Osteoblast (primary cell): ENCODE measurements at regions not wholly inside any gene's neighbourhood (a gene's known extent, or its start where the extent isn't known, plus 50 kb on each side); places are given as distances from the start of the nearest gene placed in this dataset.
"Not testable (repeated sequence)": the region's sequence is repeated elsewhere in the genome, so short reads cannot be mapped to it uniquely, and the experiment has no call there.

ENCODE experiments used
- DNase-seq: peaks from one replicate; pipeline ENCODE4 v3.0.0; 2011; ENCODE audit warnings: low spot score, mixed read lengths; ENCODE audit not compliant: insufficient read length; ENCODE audit errors: missing footprints
- H2AFZ ChIP-seq: 2 replicates; pipeline ENCODE4 v1.6.0; 2011; ENCODE audit warnings: mild to moderate bottlenecking, low read length
- H3K27ac ChIP-seq: 2 replicates; pipeline ENCODE4 v1.5.1; 2011; ENCODE audit warnings: mild to moderate bottlenecking, low read depth, low read length, moderate library complexity
- H3K27me3 ChIP-seq: 2 replicates; pipeline ENCODE4 v1.6.0; 2012; ENCODE audit warnings: mild to moderate bottlenecking, control low read depth, inconsistent platforms, low read length, moderate library complexity; ENCODE audit not compliant: insufficient read depth
- H3K36me3 ChIP-seq: 2 replicates; pipeline ENCODE4 v1.5.1; 2011; ENCODE audit warnings: mild to moderate bottlenecking, low read length, control low read depth, moderate library complexity; ENCODE audit not compliant: insufficient read depth
- H3K4me1 ChIP-seq: 2 replicates; pipeline ENCODE4 v1.5.1; 2011; ENCODE audit warnings: mild to moderate bottlenecking, low read length, control low read depth, moderate library complexity; ENCODE audit not compliant: insufficient read depth
- H3K4me2 ChIP-seq: 2 replicates; pipeline ENCODE4 v1.6.0; 2011; ENCODE audit warnings: mild to moderate bottlenecking, low read length; ENCODE audit not compliant: insufficient read depth
- H3K4me3 ChIP-seq: fragments of 200-600 bp; sonication (generic); 3 replicates; pipeline ENCODE4 v1.5.1; 2012; ENCODE audit warnings: mild to moderate bottlenecking, low read length, inconsistent platforms; ENCODE audit not compliant: insufficient read depth
- H3K79me2 ChIP-seq: 2 replicates; pipeline ENCODE4 v1.6.0; 2012; ENCODE audit warnings: mild to moderate bottlenecking, low read length, control low read depth, inconsistent platforms; ENCODE audit not compliant: insufficient read depth
- H3K9me3 ChIP-seq: 2 replicates; pipeline ENCODE4 v1.5.1; 2011; ENCODE audit warnings: low read depth, low read length, control low read depth
- H4K20me1 ChIP-seq: 2 replicates; pipeline ENCODE4 v1.6.0; 2012; ENCODE audit warnings: mild to moderate bottlenecking, low read length, control low read depth; ENCODE audit not compliant: insufficient read depth
- TF ChIP-seq, protein P1 (sequence below): IDR thresholded peaks from 2 replicates; pipeline ENCODE4 v1.5.1; 2011; ENCODE audit warnings: mild to moderate bottlenecking, low read depth, low read length, moderate library complexity; ENCODE audit errors: extremely low read depth

DNA sequence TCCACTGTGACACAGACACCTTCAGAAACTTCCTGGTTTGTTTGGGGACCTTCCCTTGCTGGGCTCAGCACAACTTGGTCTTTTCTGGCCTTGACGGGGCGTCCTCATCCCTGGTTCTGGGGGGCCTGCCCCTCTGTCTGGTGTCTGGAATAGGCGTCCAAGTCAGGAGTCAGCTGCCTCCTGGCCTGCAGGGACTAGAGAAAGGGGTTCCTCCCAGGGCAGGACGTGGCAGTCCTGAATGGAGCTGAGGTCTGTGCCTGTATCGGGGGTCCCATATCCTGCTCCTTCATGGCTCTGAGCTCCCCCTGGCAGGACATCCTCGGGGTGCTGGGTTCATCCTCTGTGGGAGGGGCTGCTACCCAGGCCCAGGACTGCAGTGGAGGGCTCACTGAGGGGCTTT, 384.0 kb downstream of the TMEM121 start:
- Histone ChIP-seq H3K4me1 (no peaks in the 10 kb centered on the region), H3K4me2 (no peak overlapping the region), H3K27ac (no peak overlapping the region), H3K36me3 (no peaks in the 10 kb centered on the region), H3K79me2 (no peaks in the 10 kb centered on the region), H3K4me3 (no peak overlapping the region), H3K27me3 (no peaks in the 10 kb centered on the region), H4K20me1 (no peaks in the 10 kb centered on the region), H2AFZ (no peak overlapping the region), H3K9me3 (no peaks in the 10 kb centered on the region)
- DNase-seq: peak; percentile 72
- TF ChIP-seq, protein P1, sequence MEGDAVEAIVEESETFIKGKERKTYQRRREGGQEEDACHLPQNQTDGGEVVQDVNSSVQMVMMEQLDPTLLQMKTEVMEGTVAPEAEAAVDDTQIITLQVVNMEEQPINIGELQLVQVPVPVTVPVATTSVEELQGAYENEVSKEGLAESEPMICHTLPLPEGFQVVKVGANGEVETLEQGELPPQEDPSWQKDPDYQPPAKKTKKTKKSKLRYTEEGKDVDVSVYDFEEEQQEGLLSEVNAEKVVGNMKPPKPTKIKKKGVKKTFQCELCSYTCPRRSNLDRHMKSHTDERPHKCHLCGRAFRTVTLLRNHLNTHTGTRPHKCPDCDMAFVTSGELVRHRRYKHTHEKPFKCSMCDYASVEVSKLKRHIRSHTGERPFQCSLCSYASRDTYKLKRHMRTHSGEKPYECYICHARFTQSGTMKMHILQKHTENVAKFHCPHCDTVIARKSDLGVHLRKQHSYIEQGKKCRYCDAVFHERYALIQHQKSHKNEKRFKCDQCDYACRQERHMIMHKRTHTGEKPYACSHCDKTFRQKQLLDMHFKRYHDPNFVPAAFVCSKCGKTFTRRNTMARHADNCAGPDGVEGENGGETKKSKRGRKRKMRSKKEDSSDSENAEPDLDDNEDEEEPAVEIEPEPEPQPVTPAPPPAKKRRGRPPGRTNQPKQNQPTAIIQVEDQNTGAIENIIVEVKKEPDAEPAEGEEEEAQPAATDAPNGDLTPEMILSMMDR: no peak

DNA sequence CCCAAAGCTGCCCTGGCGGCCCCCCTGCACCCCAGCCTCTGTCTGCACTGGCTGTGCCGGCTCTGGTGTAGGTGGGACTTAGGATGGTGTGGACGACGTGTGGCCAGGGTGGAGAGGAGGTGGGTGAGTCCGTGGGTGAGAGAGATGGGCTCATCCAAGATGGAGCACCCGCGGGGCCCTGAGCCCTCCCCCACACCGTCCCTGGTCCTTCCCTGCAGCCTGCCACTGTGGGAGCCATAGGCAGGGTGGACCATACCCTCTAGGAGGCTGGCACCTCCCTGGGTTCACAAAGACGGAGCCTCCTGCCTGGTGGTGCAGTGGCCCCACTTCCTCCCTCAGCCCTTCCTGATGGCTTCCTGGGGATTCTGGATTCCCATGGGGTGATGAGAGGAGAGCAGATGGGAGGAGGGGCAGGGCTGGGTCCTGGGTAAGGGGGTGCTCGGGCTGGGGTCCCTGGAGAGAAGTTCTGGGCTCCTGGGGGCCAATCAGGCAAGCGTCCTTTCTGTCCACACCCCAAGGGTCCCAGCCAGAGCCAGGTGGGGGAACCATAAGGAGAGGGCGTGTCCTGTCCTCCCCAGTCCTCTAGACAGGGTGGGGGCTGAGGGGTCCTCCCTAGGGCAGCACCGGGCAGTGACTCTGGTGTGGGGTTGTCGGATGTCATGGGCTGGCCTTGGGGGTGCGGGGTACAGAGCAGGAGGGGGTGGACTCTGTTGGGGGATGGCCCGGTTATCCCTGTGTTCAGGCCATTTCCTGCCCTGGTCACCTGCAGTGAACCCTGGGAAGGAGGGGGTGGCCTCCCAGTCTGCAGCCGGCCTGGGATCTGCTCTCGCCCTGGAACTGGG, 384.8 kb downstream of the TMEM121 start:
- Histone ChIP-seq H3K27ac (no peak overlapping the region), H2AFZ (no peak overlapping the region), H4K20me1 (no peaks in the 10 kb centered on the region), H3K4me3 (no peak overlapping the region), H3K9me3 (no peaks in the 10 kb centered on the region), H3K79me2 (no peaks in the 10 kb centered on the region), H3K36me3 (no peaks in the 10 kb centered on the region), H3K27me3 (no peaks in the 10 kb centered on the region), H3K4me2 (no peak overlapping the region), H3K4me1 (no peaks in the 10 kb centered on the region)
- peak; percentile 62 for DNase-seq
- TF ChIP-seq, protein P1: no peak

DNA sequence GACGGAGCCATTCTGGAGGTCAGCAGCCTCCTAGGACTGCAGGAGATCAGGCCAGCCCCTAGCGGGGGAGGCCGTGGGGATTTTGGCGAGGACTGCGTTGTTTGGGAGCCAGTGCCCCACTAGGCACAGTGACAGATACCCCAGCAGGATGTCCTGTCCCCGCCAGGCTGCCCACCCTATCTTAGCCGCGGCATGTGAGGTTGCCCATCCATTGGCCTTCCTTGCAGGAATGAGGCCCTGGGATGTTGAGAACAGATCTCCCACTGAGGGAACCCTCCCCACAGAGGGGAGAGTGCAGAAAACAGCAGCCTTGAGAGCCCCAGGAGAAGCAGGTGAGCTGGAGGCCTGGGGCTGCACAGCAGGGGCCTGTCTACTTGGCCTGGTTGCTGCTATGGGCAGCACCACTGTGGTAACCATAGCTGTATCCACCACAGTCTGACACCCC, 385.5 kb downstream of the TMEM121 start:
- H3K79me2 ChIP-seq, H3K4me3 ChIP-seq, H2AFZ ChIP-seq, H3K4me1 ChIP-seq, H3K27me3 ChIP-seq, H4K20me1 ChIP-seq, H3K27ac ChIP-seq, H3K4me2 ChIP-seq, H3K36me3 ChIP-seq, H3K9me3 ChIP-seq: not testable (repeated sequence)
- peak; percentile 37 for DNase-seq

DNA sequence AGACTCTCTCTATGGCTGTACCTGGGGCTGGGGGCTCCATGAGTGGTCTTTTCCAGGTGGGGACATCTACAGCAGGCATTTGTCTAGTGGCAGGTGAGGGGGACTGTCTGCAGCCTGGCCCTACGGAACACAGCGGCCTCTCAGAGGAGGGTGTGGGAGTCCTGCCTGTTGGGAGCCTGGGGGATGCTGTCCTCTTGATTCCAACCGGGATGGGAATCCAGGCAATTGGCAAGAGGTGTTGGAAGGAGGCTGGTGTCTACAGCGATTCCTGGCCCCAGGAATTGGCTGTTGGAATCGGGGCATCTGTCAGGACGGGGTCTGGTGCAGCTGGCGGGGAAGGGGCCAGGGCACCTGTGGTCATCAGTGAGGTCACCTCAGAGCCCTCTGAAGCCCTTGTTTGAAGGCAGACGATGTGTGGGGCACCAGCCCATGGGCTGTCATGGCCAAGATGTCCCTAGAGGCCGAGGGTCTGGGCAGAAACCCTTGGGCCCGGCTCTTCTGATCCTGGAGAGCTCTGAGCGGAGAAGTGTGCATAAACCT, 386.3 kb downstream of the TMEM121 start:
- H3K4me2 ChIP-seq: no peak overlapping the region
- no peaks in the 10 kb centered on the region for H3K27me3 ChIP-seq
- H3K79me2 ChIP-seq: no peaks in the 10 kb centered on the region
- no peak overlapping the region for H3K4me3 ChIP-seq
- H4K20me1 ChIP-seq: no peaks in the 10 kb centered on the region
- H3K4me1 ChIP-seq: no peaks in the 10 kb centered on the region
- H3K9me3 ChIP-seq: no peaks in the 10 kb centered on the region
- DNase-seq: no peak
- no peak overlapping the region for H2AFZ ChIP-seq
- no peaks in the 10 kb centered on the region for H3K36me3 ChIP-seq
- H3K27ac ChIP-seq: no peak overlapping the region
- TF ChIP-seq, protein P1: no peak
